Pulmonary artery endothelial cell (primary cell): ENCODE measurements at regions not wholly inside any gene's neighbourhood (a gene's known extent, or its start where the extent isn't known, plus 50 kb on each side); places are given as distances from the start of the nearest gene placed in this dataset.
"Not testable (repeated sequence)": the region's sequence is repeated elsewhere in the genome, so short reads cannot be mapped to it uniquely, and the experiment has no call there.

ENCODE experiments used
- DNase-seq: peaks from one replicate; pipeline ENCODE4 v3.0.0-alpha.2; 2011; ENCODE audit warnings: low read depth, low spot score

DNA sequence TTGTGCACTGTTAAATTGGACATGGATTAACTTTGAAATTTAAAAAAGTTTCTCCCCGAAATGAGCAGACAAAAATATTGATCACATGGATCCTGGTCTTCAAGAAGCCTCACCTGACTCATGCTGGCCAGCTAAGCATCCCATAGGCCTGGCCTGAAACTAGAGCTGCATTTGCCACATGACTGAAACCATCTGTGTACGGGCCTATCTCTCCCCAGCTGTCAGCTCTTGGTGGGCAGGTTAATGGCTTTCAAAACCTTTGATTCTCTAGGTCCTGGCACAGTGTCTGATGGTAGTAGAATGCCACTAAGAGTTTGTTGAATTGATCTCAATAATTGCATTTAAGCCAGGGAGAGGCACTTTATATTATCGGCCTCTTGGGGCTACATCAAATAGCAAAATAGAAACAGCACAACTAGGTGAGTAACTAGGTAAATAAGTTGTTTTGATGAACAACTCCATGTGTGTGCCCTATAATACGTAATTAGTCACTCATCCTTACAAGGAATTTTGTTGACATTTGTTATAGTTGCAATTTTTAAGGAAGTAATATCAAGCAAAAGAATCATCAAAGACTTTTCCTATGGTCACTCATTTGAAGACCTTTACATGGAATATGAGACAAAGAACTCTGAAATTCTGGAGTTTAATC, 251.1 kb downstream of the SP3 start:
- DNase-seq = no peak

DNA sequence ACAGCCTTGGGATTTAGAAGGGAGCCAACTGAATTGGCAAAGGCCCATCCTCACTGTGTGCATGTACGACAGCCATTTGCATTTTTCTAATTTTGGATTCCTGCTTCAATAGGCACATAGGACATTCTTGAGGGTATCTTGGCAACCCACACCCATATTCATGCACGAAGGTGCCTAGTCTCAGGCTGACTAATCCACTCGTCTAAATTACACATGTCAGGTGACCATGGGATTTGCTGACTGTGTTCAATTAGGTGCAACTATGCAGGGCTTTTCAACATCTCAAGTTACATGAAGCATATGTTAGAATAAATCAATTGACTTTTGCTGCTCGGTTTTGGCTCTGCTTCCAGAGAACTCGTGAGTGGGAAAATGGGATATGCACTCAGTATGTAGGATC, 249.7 kb downstream of the SP3 start:
- DNase-seq = no peak

DNA sequence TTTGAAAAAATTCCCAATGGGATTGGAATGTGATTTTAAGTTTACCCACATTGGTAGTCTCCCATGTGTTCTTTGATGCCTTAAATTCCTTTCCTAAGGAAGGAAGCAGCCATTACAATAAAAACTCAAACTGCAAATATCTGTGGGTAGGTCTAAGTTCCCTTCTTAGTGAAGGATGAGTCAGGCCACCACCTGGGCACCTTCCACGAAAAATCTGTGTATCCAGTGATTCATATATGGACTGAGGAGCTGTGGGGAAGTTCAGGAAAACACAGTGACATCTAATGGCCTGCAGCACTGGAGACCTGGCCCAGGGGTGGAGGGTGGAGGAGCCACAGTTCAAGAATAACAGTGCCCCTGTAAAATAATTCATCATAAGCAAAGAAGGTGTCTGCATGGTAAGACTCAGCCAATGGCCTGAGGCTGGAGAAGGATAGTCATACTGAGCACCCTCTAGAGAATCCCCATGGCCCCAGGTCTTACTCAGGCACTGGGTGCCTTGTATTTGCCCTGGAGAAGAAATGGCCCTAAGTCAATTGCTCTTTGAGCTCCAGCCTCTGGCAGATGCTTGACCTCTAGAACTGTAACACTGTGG, 248.6 kb downstream of the SP3 start:
- no peak for DNase-seq

DNA sequence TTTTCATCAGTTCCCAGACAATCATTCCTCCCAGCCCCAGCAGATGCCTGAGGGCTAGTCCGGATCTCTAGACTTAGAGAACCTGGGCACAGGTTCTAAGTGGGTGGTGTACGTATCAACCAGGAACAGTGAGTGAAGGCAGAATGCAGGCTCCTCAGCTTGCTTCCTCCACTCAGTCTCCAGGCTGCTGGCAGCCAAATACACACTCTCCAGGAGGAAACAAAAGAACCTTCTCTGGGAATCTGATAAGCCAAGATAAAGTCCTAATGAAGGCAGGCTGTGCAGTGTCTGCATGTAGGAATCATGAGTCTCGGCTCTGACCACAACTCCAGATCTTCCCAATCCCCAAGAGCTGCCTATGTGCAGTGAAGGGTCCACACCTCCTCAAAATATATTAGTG, 245.7 kb downstream of the SP3 start:
- no peak for DNase-seq

DNA sequence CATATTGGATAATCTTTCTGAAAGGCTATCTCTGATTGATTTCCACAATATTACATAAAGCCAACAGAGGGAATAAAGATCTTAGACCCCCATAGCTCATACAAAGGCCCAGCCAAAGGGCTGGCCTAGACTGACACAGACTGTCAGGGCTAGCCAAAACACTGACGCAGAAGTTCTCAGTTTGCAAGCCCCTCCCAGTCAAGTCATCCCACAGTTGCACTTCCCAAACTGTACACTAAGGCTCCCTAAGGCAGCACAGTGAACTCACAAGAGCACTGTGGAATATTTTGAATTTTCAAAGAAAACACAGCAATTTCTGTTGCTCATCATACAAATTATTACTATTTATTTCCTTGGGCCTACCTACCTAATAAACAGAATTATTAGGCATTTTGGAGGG, 244.9 kb downstream of the SP3 start:
- DNase-seq = no peak

DNA sequence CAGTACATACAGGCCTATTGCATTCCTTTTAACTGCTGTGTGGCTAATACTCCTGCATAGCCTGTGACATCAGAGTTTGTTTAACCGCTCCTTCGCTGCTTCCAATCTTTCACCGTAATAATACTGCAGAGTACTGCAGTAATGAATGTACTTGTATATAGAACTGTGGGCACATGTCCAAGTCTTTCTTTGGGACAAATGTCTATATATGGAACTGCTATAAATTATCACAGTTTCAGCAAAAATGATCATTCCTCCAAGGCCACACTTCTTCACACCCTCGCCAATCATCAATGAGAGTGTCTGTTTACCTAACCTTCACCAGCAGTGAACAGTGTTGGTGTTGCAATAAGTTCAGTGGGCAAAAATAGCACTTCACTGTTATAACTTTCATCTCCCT, 230.4 kb downstream of the SP3 start:
- no peak for DNase-seq

DNA sequence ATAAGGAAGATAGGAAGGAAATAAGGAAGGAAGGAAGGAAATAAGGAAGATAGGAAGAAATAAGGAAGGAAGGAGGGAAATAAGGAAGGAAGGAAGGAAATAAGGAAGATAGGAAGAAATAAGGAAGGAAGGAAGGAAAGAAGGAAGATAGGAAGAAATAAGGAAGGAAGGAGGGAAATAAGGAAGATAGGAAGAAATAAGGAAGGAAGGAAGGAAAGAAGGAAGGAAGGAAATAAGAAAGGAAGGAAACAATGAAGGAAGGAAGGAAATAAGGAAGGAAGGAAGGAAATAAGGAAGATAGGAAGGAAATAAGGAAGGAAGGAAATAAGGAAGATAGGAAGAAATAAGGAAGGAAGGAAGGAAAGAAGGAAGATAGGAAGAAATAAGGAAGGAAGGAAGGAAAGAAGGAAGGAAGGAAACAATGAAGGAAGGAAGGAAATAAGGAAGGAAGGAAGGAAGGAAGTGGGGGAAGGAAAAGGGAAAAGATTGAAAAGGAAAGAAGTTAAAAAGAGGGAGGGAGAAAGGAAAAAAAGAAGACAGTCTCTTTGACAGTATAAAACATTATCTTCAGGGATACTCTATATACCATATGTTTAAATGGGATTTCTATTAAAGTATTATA, 227.1 kb downstream of the SP3 start:
- DNase-seq = not testable (repeated sequence)

DNA sequence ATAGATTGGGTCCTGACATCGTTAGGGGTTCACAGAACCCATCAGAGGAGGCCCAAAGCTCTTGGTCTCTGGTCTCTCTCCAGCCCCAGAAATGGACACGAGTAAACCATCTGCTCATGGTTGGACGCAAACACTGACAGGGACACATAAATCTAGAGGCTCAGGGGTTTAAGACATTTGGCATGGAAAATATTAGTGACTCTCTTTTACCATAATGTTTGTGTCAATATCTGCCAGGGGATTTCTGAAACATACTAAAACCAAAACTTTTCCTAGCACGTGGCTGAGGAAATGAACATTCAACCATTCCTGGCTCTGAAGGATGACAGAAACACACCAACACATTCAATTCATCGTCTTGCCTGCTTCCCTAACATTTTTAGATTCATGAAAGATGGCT, 226.2 kb downstream of the SP3 start:
- DNase-seq = no peak

DNA sequence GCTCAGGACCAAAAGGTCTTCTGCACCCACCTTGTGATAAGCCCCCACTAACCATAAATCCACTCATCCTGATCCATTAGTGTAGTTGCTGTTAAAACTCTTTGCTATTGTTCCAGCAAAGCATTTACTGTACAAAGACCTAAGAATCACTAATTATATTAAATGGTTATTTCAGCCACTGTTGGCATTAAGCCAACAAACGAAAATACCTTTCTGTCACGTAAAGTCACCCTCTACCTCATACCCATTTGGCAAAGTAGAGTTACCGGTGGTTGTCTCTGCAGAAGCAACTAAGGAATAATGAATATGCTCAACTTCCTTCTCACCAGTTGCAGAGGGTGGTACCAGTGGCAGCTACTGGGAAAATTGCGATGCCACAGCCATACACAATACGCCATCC, 224.5 kb downstream of the SP3 start:
- DNase-seq = no peak

DNA sequence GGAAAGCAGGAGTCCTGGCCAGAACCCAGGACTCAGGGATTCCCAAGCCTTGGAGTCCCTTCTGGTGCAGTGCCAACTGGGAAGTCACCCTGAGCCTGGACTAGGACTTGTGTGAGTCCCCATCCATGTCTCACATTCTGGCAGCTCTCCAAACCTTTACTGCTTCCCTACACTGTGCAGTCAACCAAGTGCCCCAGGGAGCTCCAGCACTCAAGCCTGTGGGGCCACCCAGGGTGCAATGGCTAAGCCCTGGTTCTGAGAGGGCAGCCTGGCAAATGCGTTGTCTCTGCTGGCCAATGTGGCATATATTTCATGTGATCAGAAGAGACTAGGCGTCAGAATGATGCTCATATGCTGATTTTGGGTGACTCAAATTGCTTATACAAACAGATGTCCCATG, 223.4 kb downstream of the SP3 start:
- no peak for DNase-seq

DNA sequence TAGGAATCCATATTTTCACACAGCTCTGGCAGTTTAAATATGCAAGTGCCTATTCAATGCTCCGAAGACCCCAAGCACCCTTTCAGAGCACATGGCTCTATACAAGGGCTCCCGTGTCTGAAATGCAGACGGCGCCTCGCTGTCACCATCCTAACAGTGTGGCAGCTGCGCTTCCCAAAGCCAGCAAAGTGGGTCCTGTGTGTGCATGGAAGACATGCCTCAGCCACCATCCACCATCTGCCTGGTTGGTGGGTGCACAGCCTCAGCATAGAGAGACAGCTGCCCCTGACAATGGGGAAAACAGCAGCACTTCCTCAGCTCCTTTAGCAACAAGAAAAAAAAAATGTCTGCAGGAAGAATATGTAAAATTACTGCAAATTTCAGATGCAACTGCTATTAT, 218.1 kb downstream of the SP3 start:
- no peak for DNase-seq

DNA sequence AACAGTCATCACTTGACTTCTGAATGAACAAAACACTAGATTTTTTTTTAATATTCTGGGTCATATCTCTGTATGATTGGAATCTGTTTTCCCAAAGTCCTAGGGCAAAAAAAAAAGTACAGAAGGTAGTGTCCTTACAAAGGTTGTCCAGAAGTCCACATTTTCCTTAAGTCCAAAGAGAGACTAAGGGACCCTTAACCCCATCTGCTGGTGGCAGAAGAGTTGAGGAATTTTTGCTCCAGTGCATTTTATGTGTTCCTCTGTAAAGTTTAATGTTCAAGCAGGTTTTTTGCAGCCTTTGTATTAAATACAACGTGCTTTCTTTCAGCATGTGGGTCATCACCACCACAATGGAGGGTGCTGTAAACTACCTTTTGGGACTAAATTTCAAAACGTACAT, 215.9 kb downstream of the SP3 start:
- DNase-seq = no peak

DNA sequence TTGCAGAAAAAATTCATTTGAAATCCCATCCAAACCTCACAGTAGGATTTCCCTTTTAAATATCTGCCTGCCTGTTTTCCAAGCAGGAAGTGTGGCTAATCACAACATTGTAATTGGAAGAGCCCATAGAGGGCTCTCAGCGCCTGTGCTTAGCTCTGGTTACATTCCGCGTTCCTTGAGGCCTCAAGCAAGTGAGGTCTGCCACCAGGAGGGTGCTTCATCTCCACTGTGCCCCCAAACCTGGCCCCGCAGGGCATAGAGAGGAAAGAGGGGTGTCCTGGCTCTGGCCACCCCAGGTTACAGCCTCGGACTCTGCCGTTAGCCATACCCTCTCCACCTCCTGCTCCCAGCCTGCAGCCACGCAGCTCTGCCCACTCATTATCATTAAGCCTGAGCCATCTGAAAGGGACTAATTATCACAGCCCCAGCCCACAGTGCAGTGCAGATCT, 214.8 kb downstream of the SP3 start:
- no peak for DNase-seq

DNA sequence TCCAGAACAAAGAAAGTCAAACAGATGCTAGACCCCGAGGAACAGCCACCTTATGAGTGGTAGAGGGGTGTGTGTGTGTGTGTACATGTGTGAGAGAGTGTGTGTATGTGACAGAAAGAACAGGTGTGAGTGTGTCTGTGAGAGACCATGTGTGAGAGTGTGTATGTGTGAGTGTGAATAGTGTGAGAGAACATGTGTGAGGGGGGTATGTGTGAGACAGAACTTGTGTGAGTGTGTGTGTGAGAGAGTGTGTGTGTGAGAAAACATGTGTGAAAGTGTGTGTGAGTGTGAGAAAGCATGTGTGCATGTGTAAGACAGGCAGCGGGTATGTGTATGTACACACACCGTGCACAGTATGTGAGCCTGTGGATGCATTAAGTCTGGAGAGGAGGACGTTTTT, 214.3 kb downstream of the SP3 start:
- no peak for DNase-seq

DNA sequence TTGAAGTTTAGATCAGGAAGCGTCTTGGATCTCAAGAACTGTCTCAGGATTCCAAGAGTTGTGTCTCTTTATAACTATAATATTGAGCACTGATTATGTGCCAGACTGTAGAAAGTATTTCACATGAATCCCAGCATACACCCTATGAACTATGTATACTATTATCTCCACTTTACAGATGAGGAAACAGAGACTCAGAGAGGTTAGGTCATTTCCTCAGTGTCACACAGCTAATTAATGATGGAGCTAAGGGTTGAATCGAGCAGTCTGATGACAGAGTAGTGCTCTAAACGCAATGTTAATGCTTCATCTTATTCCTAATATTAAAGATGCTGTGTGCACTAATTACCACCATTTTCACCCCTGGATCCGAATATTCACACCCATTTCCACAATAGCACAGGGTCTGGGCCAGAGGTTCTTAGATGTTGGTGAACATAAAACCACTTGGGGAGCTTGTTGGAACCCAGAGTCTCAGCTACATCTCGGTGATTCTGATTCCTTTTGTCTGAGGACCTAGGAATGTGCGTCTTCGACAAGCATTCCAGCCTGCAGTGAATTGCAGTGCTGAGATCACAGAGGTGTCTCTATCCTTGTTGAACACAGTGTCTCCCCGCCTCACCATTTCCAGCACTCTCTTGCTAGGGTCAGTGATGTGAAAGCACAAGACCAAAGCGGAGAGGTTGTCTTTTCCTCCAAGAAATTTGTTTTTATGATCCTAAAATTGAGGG, 213.8 kb downstream of the SP3 start:
- DNase-seq = no peak

DNA sequence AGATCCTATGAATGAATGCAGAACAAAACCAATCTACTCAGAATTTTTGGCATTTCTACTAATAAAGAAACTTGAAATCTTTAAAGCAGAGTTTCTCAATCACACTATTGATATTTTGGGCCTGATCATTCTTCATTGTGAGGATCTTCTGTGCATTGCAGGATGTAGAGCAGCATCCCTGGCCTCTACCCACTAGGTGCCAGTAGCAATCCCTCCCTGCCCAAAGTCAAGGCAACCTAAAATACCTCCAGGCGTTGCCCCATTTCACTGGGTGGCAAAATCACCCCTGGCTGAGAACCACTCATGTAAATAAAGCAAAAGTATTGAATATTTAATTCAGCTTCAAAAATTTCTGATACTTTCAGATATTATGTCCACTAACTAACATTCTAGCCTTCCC, 213.0 kb downstream of the SP3 start:
- no peak for DNase-seq

DNA sequence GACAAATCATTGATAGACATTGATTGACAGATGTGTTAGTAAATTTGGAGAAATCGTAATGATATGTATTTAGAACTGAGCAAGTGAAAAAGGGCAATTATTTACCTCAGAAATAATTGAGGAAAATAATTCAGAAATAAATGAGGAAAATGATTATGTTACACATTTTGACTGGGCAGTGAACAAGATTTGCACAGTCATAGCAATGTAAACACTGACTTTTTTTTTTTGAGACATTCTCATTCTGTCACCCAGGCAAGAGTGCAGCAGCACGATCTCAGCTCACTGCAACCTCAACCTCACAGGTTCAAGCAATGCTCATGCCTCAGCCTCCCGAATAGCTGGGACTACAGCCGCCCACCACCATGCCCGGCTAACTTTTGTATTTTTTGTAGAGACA, 211.7 kb downstream of the SP3 start:
- DNase-seq = no peak

DNA sequence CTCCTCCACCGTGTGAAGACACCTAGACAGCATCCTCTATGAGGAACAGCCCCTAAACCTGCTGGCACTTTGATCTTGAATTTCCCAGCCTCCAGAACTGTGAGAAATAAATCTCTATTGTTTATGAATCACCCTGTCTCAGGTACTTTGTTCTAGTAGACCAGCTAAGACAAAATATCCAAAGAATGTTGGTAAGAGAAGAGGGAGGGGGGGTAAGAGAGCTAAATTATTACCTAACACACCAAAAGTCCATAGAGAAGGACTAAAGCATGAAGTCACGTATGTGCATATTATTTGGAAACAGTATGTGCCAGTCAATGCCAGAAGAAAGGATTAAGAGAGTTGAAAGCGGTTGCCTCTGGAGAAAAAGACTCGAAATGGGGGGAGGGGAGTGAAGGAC, 211.0 kb downstream of the SP3 start:
- no peak for DNase-seq

DNA sequence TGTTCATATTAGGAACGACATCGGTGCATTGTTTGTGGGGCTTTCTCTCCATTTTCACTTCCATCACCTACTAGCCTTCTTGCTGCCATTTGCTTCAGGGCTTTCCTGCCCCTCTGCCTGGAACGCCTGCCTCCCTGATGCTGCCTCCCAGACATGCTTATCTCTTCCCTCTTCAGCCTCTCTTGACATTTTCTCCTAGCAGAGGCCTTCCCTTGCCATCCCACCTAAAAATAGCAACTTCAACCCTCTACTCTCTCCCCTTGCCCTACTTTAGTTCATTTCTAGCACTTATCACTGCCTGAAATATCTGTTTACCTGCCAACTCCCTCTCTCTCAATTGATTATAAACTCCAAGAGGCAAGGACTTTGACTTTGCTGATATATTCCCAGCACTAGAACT, 210.3 kb downstream of the SP3 start:
- no peak for DNase-seq

DNA sequence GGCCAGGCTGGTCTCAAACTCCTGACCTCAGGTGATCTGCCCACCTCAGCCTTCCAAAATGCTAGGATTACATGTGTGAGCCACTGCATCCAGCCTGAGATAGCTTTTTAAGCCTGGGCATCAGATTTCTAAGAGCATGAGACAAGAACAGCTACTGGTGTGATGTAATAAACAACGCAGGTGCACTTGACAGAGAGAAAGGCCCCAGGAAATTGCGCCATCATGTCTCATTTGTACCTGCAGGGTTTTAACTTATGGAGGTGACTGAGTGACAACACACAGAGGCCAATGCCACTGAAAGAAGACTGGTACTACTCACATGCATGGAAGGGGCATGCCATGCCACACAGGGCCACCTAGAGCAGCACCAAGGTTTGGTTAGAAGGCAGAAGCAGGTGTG, 209.4 kb downstream of the SP3 start:
- DNase-seq = no peak

DNA sequence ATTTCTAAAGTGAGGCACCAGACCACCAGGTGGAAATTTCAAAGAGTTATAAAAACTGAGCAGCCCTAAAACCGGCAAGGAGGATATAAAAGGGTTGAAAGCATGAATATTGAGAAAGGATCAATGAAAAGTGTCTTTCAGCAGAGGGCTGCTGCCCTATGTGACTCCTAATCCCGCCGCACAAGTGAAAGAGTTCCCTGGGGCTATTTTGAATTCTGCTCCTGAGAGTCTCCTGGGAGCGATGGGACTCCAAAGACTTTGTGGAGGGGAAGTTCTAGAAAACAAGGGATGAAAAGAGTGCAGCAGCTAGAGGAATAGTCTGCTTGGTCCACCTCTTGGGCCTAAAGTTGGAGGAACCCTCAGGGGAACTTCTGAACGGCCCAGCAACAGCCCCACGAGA, 205.2 kb downstream of the SP3 start:
- no peak for DNase-seq

DNA sequence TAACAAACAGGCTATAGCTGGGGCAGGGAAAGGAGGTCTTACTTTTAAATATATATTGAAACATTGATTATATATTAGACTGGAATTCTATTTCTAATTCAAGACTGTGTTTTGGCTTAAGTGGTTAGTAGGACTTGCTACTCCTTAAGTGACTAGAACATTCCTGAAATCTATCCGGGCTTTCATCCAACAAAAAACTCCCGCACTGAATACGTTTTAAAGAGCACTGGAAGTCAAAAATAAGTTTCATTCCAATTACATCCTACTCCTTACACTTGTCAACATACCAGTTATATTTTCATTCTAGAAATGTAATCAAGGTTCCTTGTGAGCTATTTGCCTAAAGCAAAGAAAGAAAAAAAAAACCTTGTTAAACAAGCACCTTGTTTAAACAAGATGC, 204.6 kb downstream of the SP3 start:
- DNase-seq = no peak
